Motor neuron (in vitro differentiated cells): ENCODE measurements at regions not wholly inside any gene's neighbourhood (a gene's known extent, or its start where the extent isn't known, plus 50 kb on each side); places are given as distances from the start of the nearest gene placed in this dataset.
A peak's percentile ranks its signal among the peaks of the same experiment; 100 is the strongest.

Experiments
- ATAC-seq, 8 experiments: fragments of 200-7000 bp; cut with Tn5 transposase; replicated peaks in 6 of 8; 2 replicates each; pipeline ENCODE4 v1.8.0; 2021; ENCODE audit warnings: mild to moderate bottlenecking in 8 of 8, moderate library complexity in 8 of 8
- H3K27ac ChIP-seq, 2 donors: fragments of 250-450 bp; sonication (Bioruptor Pico); 2 replicates each; pipeline ENCODE4 v1.9.0; 2021; ENCODE audit warnings: antibody characterized with exemption in 2 of 2, mild to moderate bottlenecking in 2 of 2, moderate library complexity in 1 of 2
- H3K4me1 ChIP-seq, 2 donors: fragments of 250-450 bp; sonication (Bioruptor Pico); replicated peaks in 1 of 2; 2 replicates each; pipeline ENCODE4 v1.6.1; 2021; ENCODE audit warnings: antibody characterized with exemption in 2 of 2, mild to moderate bottlenecking in 2 of 2, moderate library complexity in 1 of 2
- H3K4me3 ChIP-seq, 5 donors: fragments of 250-450 bp; sonication (Bioruptor Pico); 2 replicates each; pipeline ENCODE4 v1.9.0; 2021; ENCODE audit warnings: antibody characterized with exemption in 5 of 5, mild to moderate bottlenecking in 5 of 5, moderate library complexity in 4 of 5
- WGBS, 10 experiments: fragments of 450-650 bp; shearing (Covaris generic); methylation state at CpG; one replicate each; pipeline ENCODE4 v1.0.0; 2022; 5-methylcytosine and 5-hydroxymethylcytosine counted together
- in situ Hi-C, 9 experiments: fragments of 400-800 bp; cut with MboI; loops; one replicate each; pipeline ENCODE4 v1.15.0; 2021; ENCODE audit warnings: low sequenced_read_pairs in 9 of 9, low pct_unique_long_range_greater_than_20kb in 2 of 9; ENCODE audit not compliant: unreplicated experiment in 9 of 9

DNA sequence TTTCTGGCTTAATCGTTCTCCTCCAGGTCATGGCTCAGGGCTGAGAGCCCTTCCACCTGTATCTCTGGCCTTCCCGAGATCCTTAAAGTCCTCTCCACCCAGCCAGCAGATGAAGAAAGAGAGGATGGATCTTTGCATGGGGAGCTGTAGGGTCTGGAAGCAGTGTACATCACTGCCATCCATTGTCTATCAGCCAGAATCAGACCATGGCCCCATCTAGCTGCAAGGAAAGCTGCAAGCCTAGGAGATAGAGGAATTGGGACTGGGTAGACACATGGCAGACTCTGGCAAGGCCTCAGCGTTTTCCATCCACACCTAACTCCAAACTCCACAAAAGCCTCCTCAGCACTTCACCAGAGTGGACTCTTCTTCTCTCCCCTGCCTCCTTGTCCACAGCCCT is 113.8 kb upstream of the MAFB start:
- no peak overlapping the region for H3K27ac ChIP-seq
- 40 to 80% (median 64%) methylated on average over 1 to 3 of the region's 3 CpGs; no CpG with 5 or more reads in 4 of the 10 experiments for WGBS, 10 experiments
- in situ Hi-C loops, result no loop called here
- peaks cover 15 to 19% of the 10 kb centered on the region in 2 donors for H3K4me1 ChIP-seq
- H3K4me3 ChIP-seq, result no peak overlapping the region
- ATAC-seq, result no peak

DNA sequence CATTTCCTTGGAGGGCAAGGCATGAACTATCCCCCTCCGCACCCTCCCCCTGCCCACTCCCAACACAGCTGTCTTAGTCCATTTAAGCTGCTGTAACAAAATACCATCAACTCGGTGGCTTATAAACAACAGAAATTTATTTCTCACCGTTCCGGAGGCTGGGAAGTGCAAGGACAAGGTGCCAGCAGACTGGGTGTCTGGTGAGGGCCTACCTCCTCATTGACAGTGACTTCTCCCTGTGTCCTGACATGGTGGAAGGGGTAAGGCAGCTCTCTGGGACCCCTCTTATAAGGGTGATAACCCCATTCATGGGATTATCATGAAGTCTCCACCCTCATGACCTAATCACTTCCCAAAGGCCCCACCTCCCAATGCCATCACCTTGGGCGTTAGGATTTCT is 114.3 kb upstream of the MAFB start:
- ATAC-seq, result no peak
- Histone ChIP-seq H3K4me3 (no peak overlapping the region), H3K4me1 (peaks cover 17 to 24% of the 10 kb centered on the region in 2 donors), H3K27ac (no peak overlapping the region)
- in situ Hi-C loops, result no loop called here
- 20 to 90% (median 67%) methylated on average over 1 to 3 of the region's 5 CpGs; no CpG with 5 or more reads in 6 of the 10 experiments for WGBS, 10 experiments

DNA sequence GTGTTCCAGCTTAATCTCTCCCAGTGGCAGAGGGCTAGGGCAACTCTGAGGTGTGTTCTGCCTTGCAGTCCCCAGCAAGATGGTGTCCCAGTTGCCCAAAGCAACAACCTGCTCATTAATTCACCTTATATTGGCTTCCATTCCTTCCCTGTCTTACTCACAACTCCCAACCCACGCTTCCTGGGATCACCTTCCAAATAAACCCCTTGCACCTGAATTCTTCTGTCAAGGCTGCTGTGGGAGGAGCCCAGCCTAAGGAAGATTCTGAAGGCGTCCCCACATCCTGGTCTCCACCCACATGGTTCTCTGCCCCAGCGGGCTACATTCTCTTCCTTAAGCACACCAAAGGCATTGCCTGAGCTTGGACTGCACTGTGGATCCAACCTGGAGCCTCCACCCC is 116.6 kb upstream of the MAFB start:
- Histone ChIP-seq H3K27ac (no peak overlapping the region), H3K4me3 (no peak overlapping the region), H3K4me1 (peaks cover 17 to 24% of the 10 kb centered on the region in 2 donors)
- in situ Hi-C loops, result no loop called here
- 60 to 100% (median 83%) methylated on average over 1 to 3 of the region's 3 CpGs; no CpG with 5 or more reads in 5 of the 10 experiments for WGBS, 10 experiments
- ATAC-seq, result no peak

DNA sequence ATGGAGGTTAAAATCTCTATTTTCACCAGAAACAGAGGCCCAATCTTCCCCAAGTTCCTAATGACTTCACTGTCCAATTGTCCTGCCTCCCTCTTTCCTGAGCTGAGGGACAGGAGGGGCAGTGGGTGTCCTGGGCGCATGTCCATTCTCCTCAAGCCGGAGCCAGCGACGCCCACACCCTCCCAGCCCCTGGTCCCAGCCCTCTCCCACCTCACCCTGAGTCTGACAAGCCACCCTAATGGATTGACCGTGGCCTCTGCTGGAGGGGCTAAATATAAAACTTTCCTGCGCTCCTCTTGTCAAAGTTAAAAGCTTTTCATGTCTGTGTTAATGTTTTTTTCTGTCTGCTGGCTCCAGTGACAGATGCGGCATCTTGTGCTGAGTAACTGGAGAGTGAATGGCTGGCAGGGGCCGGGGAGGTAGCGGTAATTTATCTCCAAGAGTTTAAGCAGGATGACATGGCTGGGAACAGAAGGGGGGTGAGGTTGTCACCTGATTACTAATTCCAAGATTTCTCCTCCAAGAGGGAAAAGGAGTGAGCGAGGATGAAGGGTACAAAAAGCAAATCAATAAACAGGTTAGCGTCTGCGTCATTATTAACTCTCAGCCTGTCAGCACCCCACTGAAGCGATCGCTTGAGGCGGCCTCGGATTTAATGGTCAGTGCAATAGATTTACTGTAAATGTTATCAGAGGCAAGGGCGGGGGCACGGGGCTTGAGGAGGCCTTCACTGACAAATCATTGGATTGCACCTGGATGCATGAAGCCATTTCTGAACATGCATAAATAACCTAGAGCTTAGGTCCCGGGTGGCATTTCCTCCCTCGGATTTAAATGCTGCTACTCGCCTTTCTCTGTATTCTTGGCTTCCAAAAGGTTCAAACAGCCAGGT is 118.1 kb upstream of the MAFB start:
- WGBS, 10 experiments, result 32 to 80% (median 57%) methylated on average over 2 to 14 of the region's 21 CpGs; no CpG with 5 or more reads in 1 of the 10 experiments
- Histone ChIP-seq H3K4me1 (peaks cover 17 to 24% of the 10 kb centered on the region in 2 donors), H3K4me3 (no peak overlapping the region), H3K27ac (peak overlapping the region in 1 of 2 donors; percentile 47)
- in situ Hi-C loops, result no loop called here
- peak in 5 of 8 experiments; percentile 90 to 92 (median 91) for ATAC-seq

DNA sequence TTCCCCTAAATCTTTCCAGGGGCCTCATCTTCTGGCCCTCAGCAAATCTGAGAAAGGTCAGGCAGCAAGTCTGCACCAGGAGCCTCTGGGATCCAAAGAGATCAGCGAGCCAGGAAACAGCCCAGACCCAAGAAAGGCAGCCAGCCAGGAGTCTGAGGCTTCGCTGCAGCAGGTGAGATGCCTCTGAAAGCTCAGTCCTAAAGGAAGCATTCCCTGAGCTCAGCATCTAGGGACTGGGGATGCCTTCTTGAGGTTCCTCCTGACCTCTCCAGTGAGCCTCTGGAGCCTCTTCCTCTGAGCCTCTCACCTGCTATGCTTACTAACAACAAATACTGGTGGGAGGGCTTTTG is 118.8 kb upstream of the MAFB start:
- peak in 1 of 8 experiments; percentile 4 for ATAC-seq
- 18 to 80% (median 33%) methylated on average over 1 to 2 of the region's 2 CpGs; no CpG with 5 or more reads in 7 of the 10 experiments for WGBS, 10 experiments
- Histone ChIP-seq H3K4me1 (peaks cover 17 to 24% of the 10 kb centered on the region in 2 donors), H3K27ac (peak overlapping the region in 1 of 2 donors; percentile 47), H3K4me3 (no peak overlapping the region)
- in situ Hi-C loops, result no loop called here

DNA sequence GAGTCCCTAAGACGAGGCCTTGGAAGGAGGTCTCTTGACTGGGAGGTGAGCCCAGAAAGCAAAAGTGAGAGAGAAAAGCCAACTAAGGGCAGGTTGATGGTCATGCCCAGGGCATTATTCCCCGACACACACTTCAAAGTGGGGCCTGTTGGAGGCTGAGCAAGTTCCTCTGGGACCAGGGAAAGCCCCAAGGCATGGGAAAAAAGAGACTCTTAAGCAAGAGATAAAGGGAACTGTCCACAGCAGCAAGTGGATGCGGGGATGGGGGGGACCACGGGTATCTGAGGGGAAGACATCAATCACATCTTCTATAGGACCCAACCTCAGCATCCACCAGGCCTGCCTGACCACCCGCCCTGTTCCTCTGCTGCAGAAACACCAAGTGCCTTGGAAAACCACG is 119.9 kb upstream of the MAFB start:
- Histone ChIP-seq H3K4me3 (no peak overlapping the region), H3K4me1 (peaks cover 17 to 24% of the 10 kb centered on the region in 2 donors), H3K27ac (no peak overlapping the region)
- 17 to 100% (median 67%) methylated on average over 1 to 3 of the region's 6 CpGs; no CpG with 5 or more reads in 3 of the 10 experiments for WGBS, 10 experiments
- no peak for ATAC-seq
- in situ Hi-C loops, result no loop called here

DNA sequence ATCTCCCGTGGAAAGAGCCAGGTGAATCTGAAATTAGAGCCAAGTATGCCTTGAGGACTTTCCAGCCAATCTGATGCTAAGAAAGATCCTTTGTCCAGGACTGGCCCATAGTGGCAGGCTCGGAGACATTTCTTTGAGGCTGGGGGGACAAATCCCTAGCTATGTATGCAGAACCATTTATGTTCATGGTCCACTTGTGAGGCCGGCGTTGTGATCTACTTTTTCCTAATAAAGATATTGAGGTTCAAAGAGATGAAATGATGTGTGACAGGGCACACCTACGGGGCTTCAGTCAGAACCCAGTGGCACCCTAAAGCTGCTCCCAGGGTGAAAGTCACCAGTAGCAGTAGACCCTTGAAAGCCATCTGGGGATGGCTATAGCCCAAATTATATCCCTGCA is 120.3 kb upstream of the MAFB start:
- no peak for ATAC-seq
- WGBS, 10 experiments, result 71 to 100% (median 82%) methylated on average over 1 to 5 of the region's 5 CpGs; no CpG with 5 or more reads in 6 of the 10 experiments
- in situ Hi-C loops, result no loop called here
- peaks cover 17 to 24% of the 10 kb centered on the region in 2 donors for H3K4me1 ChIP-seq
- no peak overlapping the region for H3K4me3 ChIP-seq
- H3K27ac ChIP-seq, result no peak overlapping the region

DNA sequence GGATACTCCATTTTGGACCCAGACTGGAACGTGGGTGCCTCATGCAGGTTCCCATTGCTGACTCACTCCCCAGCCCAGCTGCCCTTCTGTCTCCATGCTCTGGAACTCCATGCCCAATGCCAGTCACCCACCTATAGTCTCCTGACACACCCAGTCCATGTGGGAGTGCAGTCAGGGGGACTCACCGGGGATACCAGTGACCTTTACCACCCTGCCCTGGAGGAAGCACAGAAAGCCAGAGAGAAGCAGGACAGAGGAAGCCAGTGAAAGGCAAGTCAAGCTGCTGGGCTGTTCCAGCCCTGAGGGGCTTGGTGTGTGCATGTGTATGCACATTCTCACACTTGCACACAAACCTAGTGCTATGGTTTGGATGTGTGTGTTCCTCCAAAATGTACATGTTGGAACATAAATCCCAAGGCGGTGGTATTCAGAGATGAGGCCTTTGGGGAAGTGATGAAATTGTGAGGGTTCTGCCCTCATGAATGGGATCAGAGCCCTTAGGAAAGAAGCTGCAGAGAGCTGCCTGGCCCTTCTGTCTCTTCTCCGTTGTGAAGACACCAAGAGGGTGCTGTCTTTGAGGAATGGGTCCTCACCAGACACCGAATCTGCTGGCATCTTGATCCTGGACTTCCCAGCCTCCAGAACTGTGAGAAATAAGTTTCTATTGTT is 121.4 kb upstream of the MAFB start:
- ATAC-seq, result peak in 3 of 8 experiments; percentile 73 to 90 (median 76)
- in situ Hi-C loops, result no loop called here
- WGBS, 10 experiments, result 0 to 84% (median 65%) methylated on average over 1 to 4 of the region's 5 CpGs; no CpG with 5 or more reads in 3 of the 10 experiments
- no peak overlapping the region for H3K27ac ChIP-seq
- H3K4me1 ChIP-seq, result peaks cover 17 to 24% of the 10 kb centered on the region in 2 donors
- no peak overlapping the region for H3K4me3 ChIP-seq

DNA sequence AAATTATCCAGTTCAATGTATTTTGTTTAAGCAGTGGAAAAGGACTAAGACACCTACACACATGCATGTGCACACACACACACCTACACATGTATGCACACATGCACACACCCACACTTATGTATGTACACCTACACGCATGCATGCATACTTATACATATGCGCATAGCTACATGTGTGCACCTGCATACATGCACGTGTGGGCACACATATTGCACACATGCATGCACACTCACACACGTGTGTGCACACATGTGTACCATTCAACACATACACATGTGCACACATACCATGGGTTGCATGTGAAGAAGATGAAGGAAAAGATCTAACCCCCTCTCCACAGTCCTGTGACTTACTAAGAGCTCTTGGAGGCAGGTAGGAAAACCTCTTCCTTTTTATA is 122.0 kb upstream of the MAFB start:
- in situ Hi-C loops, result no loop called here
- no peak for ATAC-seq
- Histone ChIP-seq H3K4me3 (no peak overlapping the region), H3K27ac (no peak overlapping the region), H3K4me1 (peaks cover 17 to 22% of the 10 kb centered on the region in 2 donors)
- 0 to 94% (median 28%) methylated on average over 1 to 2 of the region's 4 CpGs; no CpG with 5 or more reads in 7 of the 10 experiments for WGBS, 10 experiments

DNA sequence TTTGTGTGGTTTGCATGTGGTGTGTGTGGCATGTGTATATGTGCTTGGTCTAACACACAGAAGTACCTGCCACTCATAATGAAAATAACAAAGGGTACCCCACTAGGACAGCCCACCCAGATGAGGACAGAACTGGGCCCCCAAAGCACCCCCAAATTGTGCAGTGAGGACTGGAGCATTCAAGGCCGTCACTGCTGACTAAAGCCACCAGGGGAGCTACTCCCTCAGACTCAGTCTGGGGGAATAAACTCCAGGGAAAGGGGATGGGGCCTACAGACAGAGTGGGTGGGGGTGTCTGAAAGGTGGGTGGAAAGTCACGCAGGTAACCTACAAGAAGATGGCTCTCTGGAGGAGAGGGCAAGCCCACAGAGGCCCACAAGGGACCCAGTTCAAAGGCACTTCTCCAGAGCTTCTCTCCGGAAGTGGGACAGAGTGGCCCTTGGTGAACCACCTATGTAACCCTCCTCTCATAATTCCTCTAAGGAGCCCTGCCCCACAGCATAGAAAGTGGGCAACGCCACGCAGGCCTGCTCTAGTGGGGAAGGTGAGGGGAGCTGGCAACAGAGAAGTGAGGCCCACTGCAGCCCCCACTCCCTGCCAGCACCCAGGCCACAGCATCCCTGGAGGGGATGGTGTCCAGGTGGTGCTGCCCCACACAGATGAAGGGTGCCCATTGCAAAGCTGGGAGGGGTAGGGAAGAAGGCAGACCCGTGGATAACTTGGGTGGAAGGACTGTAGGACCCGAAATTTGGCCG is 122.8 kb upstream of the MAFB start:
- 60 to 83% (median 81%) methylated on average over 1 to 3 of the region's 8 CpGs; no CpG with 5 or more reads in 6 of the 10 experiments for WGBS, 10 experiments
- no peak for ATAC-seq
- in situ Hi-C loops, result no loop called here

DNA sequence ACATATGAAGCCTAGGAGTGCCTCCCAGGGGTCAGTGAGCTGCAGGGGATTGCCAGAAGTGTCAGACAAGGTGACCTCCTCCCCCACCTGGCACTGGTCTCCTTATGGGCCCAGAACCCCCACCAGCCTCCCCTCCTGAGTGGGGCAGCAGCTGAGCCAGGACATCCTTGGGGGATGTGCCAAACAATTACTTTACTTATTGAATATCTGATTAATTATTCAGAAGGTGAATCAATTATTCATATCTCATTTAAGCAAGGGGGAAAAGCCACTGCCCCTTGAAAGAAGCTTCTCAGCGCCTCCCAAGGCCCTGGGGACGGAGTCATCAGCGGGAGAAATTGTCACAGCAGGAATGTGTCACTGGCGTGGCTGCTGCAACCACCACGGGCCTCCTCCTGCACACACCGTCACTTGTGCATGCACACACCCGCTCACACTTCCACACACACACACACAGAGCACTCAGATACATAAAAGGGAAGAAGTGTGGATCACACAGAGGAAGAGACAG is 123.4 kb upstream of the MAFB start:
- H3K4me3 ChIP-seq, result no peak overlapping the region
- 90% methylated on average over 2 of the region's 7 CpGs; no CpG with 5 or more reads in 8 of the 10 experiments for WGBS, 10 experiments
- in situ Hi-C loops, result no loop called here
- peaks cover 6 to 9% of the 10 kb centered on the region in 2 donors for H3K4me1 ChIP-seq
- peak in 2 of 8 experiments; percentile 28 to 56 for ATAC-seq
- no peak overlapping the region for H3K27ac ChIP-seq

More for the DNA sequence above, 122.8 kb upstream of the MAFB start:
- no peak overlapping the region for H3K4me3 ChIP-seq
- no peak overlapping the region for H3K27ac ChIP-seq
- H3K4me1 ChIP-seq, result peaks cover 11 to 14% of the 10 kb centered on the region in 2 donors

DNA sequence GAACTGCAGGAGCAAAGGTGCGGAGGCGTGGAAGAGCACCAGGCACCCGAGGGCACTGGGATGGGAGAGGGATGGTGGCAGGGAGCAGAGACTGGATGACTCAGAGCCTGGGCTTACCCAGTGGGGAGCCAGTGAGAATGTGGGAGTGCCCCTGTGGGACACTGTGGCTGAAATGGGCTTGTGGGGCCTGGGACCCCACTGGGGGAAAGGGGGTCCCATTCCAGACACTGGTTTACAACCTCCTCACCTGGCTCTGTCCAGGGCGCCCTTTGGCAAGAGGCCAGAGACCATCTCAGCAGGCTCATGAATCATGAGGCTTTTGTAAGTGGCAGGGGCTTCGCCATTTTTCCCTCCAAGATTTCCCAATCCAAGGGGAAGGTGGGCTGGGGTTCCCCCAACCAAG is 124.0 kb upstream of the MAFB start:
- Histone ChIP-seq H3K4me3 (no peak overlapping the region), H3K27ac (no peak overlapping the region), H3K4me1 (peaks cover under 1 to 3% of the 10 kb centered on the region in 2 donors)
- ATAC-seq, result peak in 5 of 8 experiments; percentile 7 to 67 (median 27)
- 67 to 100% (median 83%) methylated on average over 1 to 3 of the region's 5 CpGs; no CpG with 5 or more reads in 5 of the 10 experiments for whole genome bisulfite sequencing, 10 experiments
- in situ Hi-C loops, result no loop called here
